ENCODE measurements at regions not wholly inside any gene's neighbourhood (a gene's known extent, or its start where the extent isn't known, plus 50 kb on each side); places are given as distances from the start of the nearest gene placed in this dataset.

DNA sequence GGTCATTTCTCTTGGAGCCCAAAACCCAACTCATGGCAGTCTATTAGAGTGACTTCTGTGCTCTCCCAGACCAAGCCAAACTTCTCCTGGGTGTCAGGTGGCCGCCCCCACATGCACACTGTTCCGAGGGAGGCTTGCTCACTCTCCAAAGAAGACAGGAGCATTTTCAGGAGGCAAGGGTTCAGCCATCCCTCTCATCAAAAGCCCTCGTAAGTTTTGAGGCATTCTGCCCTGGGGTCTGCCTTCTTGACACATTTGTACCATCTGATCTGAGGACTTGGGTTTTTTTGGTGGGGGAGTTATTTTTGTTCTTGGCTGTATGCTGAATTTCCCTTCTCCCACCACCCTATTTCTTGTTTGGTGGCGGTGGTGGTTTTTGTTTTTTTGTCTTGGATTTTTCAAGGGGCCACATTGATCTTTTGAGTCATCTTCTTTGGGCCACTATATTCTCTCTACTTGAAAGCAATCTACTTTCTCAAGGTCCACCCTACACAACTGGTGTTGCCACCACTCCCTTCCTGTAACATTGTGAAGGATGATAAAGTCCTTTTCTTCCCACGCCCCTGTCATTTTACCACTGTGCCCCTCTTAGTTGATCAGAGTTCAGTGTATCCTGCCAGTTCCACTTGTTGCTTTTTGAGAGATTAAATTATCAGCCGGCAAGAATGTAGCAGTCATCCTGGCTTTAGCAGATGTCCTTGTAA, 255.8 kb downstream of the CYP26B1 start:
- no peak for DNase-seq (ENCODE audit: low read depth)

- no peak for DNase-seq (ENCODE audit: low read depth)
Observed at GRCh38 chr2:71891155-71891554, 256.5 kb downstream of the CYP26B1 start.

DNA sequence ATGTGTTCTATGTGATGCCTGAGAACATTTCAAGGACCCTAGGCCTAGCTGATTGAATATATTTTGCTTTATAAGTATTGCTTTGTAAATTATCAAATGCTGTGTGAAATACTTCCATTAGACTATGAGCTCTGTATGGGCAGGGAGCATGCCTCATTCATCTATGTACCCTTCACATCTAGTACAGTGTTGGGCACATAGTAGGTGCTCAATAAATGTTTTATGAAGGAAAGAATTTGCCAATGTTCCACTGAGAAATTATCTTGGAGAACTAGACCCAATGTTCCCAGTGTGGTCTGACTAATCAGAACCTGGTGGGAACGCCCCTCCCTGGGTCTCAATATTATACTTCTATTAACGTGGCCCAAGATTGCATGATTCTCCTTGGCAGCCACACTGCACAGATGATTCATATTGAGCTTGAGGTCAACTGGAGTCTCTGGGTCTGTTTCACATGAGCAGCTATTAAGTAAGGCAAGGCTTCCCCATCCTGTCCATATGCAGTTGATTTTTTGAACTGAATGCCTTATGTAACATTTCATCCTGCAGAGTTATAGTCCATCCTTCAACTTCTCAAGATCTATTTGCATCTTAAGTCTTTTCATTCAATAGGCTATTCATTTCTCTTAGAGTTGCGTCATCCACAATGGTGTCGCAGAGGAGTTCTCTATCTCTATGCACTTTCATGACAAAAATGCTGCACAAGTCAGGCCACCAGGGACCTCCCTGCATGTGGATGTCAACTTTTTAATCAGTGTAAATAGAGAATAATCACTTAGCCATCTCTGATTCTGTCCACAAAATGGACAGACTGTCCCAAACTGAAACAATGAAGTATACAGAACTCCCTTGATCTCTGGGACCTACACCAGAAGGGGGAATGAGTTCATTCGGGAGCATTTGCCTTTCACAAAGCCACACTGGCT, 257.6 kb downstream of the CYP26B1 start:
- DNase-seq (ENCODE audit: low read depth): peak; percentile 85

DNA sequence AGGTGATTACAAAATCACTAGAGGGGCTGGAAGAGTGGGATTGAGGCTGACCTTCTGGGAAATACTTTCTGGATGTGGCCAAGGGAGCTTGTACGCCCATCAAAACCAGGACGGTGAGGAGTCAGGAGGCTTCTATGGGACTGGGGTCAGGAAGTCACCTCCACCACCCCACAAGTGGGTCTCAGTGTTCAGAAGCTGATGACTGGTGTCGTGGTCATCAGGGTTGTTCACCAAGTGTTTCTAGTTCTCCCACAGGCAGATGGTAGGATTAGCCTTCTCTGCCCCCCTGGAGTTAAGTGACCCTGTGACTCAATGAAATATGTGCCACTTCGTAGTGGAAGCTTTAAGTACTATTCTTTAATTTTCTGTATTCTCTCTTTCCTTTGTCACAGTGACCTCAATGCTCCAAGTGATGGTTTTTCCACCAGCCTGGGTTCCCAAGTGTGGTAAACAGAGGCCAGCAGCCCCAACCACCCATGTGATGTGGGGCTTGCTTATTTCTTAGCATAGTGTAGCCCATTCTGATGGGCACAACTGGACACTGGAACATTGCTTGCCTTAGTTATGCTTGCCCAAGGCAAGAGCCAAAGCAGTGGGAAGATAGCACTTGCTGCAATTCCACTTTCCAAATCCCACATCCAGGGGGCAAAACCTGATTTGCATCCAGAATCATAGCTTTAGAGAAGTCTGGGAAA, 258.8 kb downstream of the CYP26B1 start:
- no peak for DNase-seq (ENCODE audit: low read depth)

DNA sequence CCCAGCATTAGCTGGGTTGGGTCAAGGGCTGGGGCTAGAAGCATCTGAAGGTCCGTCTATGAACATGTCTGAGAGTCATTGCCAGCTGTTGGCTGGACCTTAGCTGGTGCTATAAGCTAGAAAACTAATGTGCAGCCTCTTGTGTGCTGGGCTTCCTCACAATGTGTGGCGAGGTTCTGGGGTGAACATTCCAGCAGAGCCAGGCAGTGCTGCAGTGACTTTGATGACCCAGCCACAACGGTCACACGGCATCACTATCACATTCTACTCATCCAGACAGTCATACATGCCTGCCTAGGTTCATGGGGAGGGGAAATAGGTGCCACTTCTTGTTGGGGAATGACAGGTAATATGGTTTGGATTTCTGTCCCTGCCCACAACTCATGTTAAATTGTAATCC, 260.5 kb downstream of the CYP26B1 start:
- DNase-seq (ENCODE audit: low read depth): no peak

GRCh38 chr2:71886241-71886640, 261.4 kb downstream of the CYP26B1 start:
- DNase-seq (ENCODE audit: low read depth): no peak

DNA sequence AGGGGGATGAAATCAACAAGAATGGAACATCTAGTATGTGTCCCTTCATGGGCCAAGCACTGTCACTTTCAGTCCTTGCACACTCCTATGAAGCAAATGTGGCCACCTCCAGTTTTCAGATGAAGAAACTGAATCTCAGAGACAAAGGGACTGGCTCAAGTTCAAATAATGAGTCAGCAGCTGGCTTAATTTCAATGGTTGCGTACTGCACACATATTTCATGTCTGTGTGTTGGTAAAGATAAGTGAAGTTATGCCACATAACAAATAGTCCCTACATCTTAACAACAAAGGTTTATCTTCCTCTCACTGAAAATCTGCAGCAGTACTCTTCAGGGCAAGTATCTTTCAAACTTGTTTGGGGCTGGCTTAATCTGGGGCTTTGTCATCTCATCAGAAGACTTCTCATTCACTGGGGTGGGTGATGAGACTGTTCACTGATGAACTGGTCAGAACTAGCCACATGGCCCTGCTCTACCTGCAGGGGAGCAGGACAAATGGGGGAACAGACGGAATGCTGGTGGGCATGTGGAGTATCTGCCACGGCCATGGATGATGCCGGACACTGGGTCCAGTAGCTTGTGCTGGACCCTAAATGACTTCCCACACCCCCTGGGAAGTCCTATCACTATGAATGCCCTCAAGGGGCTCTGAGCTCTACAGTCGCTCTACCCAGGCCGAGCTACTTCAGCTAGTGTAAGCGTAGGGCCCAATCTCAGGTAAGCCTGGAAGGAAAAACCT, 263.2 kb downstream of the CYP26B1 start:
- DNase-seq (ENCODE audit: low read depth): no peak

DNA sequence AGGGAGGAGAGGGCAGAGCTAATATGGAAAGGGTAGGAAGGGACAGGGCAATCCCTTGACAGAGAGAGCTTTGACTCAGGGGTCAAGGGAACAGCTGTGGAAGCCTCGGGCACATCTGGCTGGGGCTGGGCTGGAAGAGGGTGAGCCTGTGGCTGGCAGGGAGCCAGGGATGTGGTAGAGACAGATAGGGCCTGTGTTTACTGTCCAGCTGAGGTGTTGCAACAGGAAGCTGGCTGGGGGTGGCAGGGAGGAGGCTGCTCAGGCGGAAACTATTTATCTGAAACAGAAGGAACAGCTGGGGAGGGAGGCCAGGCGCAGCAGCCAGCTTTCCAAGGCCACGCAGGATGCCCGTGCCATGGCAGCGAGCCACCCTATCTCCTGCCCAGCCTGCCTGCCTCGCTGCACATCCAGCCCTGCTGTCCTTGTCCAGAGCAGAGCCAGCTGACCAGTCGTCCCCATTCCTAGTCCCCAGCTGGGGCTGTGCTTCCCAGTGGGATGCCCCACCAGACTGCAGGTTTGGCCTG, 264.7 kb downstream of the CYP26B1 start:
- peak; percentile 93 for DNase-seq (ENCODE audit: low read depth)

DNA sequence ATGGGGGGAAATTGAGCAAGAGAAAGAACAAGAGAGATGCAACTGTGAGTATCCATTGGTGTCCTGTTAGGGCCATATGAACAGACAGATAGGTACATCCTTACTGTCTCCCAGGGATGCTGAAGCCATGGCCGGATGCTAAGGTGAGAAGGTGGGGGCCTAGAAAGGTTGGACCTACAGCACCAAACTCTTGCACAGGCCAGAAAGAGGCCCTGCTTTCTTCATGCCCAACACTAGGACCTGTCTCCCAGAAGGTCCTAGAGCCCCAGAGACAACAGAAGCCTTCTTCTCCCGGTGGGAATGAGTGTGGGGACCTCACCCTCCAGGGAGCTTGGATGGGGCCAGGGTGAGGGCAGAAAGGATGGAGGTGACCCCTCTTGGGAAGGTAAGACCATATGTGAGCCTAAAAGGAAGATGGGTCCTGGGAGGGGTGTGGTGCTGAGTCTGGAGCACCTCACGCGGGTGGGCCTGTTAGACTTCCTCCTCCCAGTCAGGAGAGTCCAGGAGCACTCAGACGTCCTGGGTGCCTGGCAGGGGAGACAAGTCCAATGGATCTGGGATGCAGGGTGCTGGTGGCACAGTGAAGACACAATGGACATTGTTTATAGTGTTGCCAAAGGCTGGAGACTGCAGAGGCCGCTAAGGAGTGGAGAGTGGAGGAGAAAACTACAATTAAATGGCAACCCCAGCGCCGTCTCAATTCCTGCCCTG, 265.3 kb downstream of the CYP26B1 start:
- no peak for DNase-seq (ENCODE audit: low read depth)

- no peak for DNase-seq (ENCODE audit: low read depth)
Observed at GRCh38 chr2:71880846-71881610, 266.6 kb downstream of the CYP26B1 start.

- no peak for DNase-seq (ENCODE audit: low read depth)
Observed at GRCh38 chr2:71880287-71880686, 267.4 kb downstream of the CYP26B1 start.

GRCh38 chr2:71879509-71880184, 268.0 kb downstream of the CYP26B1 start:
- DNase-seq (ENCODE audit: low read depth): no peak

GRCh38 chr2:71878626-71879508, 268.8 kb downstream of the CYP26B1 start:
- no peak for DNase-seq (ENCODE audit: low read depth)

DNA sequence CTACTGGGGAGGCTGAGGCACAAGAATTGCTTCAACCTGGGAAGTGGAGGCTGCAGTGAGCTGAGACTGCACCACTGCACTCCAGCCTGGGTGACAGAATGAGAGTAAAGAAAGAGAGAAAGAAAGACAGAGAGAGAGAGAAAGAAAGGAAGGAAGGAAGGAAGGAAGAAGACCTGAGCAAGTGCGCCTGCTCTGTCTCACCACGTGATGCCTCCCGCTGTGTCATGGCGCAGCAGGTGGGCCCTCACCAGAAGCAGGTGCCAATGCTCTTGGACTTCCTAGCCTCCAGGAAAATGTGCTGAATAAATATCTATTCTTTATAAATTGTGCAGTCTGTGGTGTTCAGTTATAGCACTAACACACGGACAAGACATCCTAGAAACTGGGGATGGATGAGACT, 270.0 kb downstream of the CYP26B1 start:
- DNase-seq (ENCODE audit: low read depth): no peak

DNA sequence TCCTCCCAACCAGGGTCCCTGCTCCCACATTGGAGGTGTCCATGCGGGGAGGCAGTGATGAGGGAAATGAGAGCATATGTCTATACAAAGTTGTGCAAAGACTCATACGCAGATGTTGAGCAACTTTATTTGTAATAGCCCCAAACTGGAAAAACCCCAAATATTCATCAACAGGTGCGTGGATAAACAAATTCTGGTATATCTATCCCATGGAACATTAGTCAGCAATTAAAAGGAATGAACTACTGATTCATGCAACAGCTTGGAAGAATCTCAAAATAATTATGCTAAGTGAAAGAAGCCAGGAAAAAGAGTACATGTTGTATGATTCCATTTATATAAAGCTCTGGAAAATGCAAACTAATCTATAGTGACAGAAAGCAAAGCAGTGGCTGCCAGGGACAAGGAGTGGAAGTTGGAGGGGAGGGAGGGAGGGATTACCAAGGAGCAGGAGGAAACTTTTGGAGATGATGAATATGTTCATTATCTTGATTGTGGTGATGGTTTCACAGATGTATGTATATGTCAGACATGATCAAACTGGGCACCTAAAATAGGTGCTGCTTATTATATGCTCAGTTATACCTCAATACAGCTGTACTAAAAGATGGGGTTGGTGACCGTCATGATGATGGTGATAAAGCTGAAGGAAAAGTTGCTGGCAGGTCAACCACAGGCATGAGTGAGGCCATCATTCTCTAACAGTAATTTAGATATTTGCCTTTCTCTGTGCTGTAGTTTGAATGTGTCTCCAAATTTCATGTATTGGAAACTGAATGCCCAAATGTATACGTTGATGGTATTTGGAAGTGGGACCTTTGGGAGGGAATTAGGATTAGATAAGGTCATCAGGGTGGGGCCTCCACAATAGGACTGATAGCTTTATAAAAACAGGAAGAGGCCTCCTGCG, 270.9 kb downstream of the CYP26B1 start:
- DNase-seq (ENCODE audit: low read depth): peak; percentile 10

- DNase-seq (ENCODE audit: low read depth): no peak
Observed at GRCh38 chr2:71872466-71873051, 275.1 kb downstream of the CYP26B1 start.

DNA sequence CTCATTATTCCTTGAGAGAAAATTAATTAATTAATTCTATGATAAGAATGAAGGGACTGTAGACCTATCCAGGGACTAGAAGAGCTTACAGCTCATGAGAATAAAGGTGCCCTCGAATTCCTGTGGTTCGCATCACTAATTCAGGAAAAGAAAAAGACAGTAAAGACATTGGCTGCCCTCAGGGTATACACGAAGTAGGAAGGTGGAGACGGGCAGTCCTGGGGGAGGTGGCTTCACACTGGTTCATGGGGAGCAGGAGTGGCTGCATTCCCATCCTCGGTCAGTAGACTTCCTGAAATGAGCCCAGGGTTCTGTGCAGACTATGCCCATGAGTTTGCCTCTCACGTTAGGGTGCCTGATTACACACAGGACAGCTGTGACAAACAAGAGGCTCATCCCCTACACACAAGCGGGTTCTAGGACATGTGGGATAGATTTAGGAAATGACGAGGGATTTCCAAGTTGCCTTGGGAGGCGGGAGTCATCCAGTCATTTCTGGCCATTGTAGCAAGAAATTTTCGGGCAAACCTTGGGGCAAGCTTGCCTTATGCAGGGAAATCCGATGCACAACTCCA, 282.2 kb downstream of the CYP26B1 start:
- no peak for DNase-seq (ENCODE audit: low read depth)

All from HS-5 (cell line).